NCI-H748 (cell line): ENCODE measurements at regions not wholly inside any gene's neighbourhood (a gene's known extent, or its start where the extent isn't known, plus 50 kb on each side); places are given as distances from the start of the nearest gene placed in this dataset.
"Not testable (repeated sequence)": the region's sequence is repeated elsewhere in the genome, so short reads cannot be mapped to it uniquely, and the experiment has no call there.

Experiments
- DNase-seq: peaks from one replicate; lab custom pipeline; 2025; ENCODE audit not compliant: unreplicated experiment; lab: John Stamatoyannopoulos, UW

GRCh38 chr3:162601101-162601670, 1104.6 kb downstream of the OTOL1 start:
- DNase-seq: no peak

GRCh38 chr3:162602619-162603018, 1106.0 kb downstream of the OTOL1 start:
- peak; percentile 27 for DNase-seq

- DNase-seq: no peak
These were observed 1109.1 kb downstream of the OTOL1 start for GRCh38 chr3:162605651-162606204.

- no peak for DNase-seq
These were observed 1113.7 kb downstream of the OTOL1 start for GRCh38 chr3:162610261-162610660.

GRCh38 chr3:162612991-162613390, 1116.4 kb downstream of the OTOL1 start:
- no peak for DNase-seq

GRCh38 chr3:162626172-162626571, 1129.6 kb downstream of the OTOL1 start:
- DNase-seq: peak; percentile 95

- no peak for DNase-seq
These were observed 1131.9 kb downstream of the OTOL1 start for GRCh38 chr3:162628531-162628930.

- no peak for DNase-seq
These were observed 1132.8 kb downstream of the OTOL1 start for GRCh38 chr3:162629372-162629771.

- DNase-seq: no peak
These were observed 1136.1 kb downstream of the OTOL1 start for GRCh38 chr3:162632672-162633071.

- not testable (repeated sequence) for DNase-seq
These were observed 1143.6 kb downstream of the OTOL1 start for GRCh38 chr3:162640208-162640607.

- no peak for DNase-seq
These were observed 1144.7 kb downstream of the OTOL1 start for GRCh38 chr3:162641317-162641716.

- no peak for DNase-seq
These were observed 1145.3 kb downstream of the OTOL1 start for GRCh38 chr3:162641907-162642306.

GRCh38 chr3:162643245-162643644, 1146.6 kb downstream of the OTOL1 start:
- no peak for DNase-seq

- no peak for DNase-seq
These were observed 1150.7 kb downstream of the OTOL1 start for GRCh38 chr3:162647321-162647720.

- DNase-seq: no peak
These were observed 1161.4 kb downstream of the OTOL1 start for GRCh38 chr3:162658003-162658402.

GRCh38 chr3:162665684-162666391, 1169.2 kb downstream of the OTOL1 start:
- DNase-seq: peak; percentile 51

GRCh38 chr3:162666835-162667234, 1170.2 kb downstream of the OTOL1 start:
- no peak for DNase-seq

- no peak for DNase-seq
These were observed 1173.6 kb downstream of the OTOL1 start for GRCh38 chr3:162670181-162670580.

- DNase-seq: no peak
These were observed 1180.9 kb downstream of the OTOL1 start for GRCh38 chr3:162677475-162677874.

- DNase-seq: no peak
These were observed 1182.3 kb downstream of the OTOL1 start for GRCh38 chr3:162678941-162679340.

GRCh38 chr3:162684260-162684659, 1187.7 kb downstream of the OTOL1 start:
- DNase-seq: no peak

- DNase-seq: no peak
These were observed 1202.7 kb downstream of the OTOL1 start for GRCh38 chr3:162699291-162699690.

GRCh38 chr3:162701211-162701610, 1204.6 kb downstream of the OTOL1 start:
- DNase-seq: no peak
